PC-3 (cell line): ENCODE measurements at regions not wholly inside any gene's neighbourhood (a gene's known extent, or its start where the extent isn't known, plus 50 kb on each side); places are given as distances from the start of the nearest gene placed in this dataset.

Experiments used
- ATAC-seq: fragments of 200-7000 bp; cut with Tn5 transposase; 2 replicates; pipeline ENCODE4 v1.9.1; 2020; ENCODE audit warnings: mild to moderate bottlenecking, moderate library complexity
- BruUV-seq: library from RNA; stranded (reverse); fragments of 400-500 nt; replicated peaks from 2 replicates; lab custom pipeline; 2021; lab: Mats Ljungman, UMichigan
- CTCF ChIA-PET: fragments of 300-600 bp; sonication (Branson Sonifier 250); formaldehyde crosslinking; loops from one replicate; lab custom pipeline; 2022; ENCODE audit warnings: antibody characterized with exemption; lab: Charles Lee
- POLR2A ChIA-PET: fragments of 300-600 bp; sonication (Branson Sonifier 250); formaldehyde crosslinking; loops from one replicate; lab custom pipeline; 2022; ENCODE audit warnings: antibody characterized with exemption; ENCODE audit not compliant: unreplicated experiment; lab: Charles Lee
- DNase-seq: peaks from one replicate; pipeline ENCODE4 v3.0.0-alpha.2; 2015
- H2AFZ ChIP-seq: fragments of 300-600 bp; sonication (generic); 2 replicates; pipeline ENCODE4 v1.6.0; 2016; ENCODE audit warnings: antibody characterized with exemption, low read length
- H3F3A ChIP-seq: fragments of 300-600 bp; sonication (generic); one replicate; pipeline ENCODE4 v1.6.0; 2017; ENCODE audit warnings: antibody characterized with exemption, low read length, control low read depth, mild to moderate bottlenecking; ENCODE audit not compliant: unreplicated experiment
- H3K27ac ChIP-seq: fragments of 300-600 bp; sonication (generic); 2 replicates; pipeline ENCODE4 v1.5.1; 2016; ENCODE audit warnings: mild to moderate bottlenecking, low read length
- H3K27me3 ChIP-seq: fragments of 300-600 bp; sonication (generic); 2 replicates; pipeline ENCODE4 v1.6.1; 2016; ENCODE audit warnings: low read length, mixed read lengths
- H3K36me3 ChIP-seq: fragments of 300-600 bp; sonication (generic); 2 replicates; pipeline ENCODE4 v1.6.1; 2016; ENCODE audit warnings: low read depth, mixed run types, low read length, mixed read lengths
- H3K4me1 ChIP-seq: fragments of 300-600 bp; sonication (generic); 2 replicates; pipeline ENCODE4 v1.5.1; 2016; ENCODE audit warnings: low read length; ENCODE audit not compliant: insufficient read depth
- H3K4me2 ChIP-seq: fragments of 300-600 bp; sonication (generic); 2 replicates; pipeline ENCODE4 v1.6.0; 2016; ENCODE audit warnings: low read length
- H3K4me3 ChIP-seq: fragments of 300-600 bp; sonication (generic); 2 replicates; pipeline ENCODE4 v1.5.1; 2016; ENCODE audit warnings: mild to moderate bottlenecking, low read length, mixed read lengths
- H3K79me2 ChIP-seq: fragments of 300-600 bp; sonication (generic); 2 replicates; pipeline ENCODE4 v1.6.1; 2017; ENCODE audit warnings: low read length, mixed read lengths
- H3K9ac ChIP-seq: fragments of 300-600 bp; sonication (generic); 2 replicates; pipeline ENCODE4 v1.6.0; 2016; ENCODE audit warnings: mild to moderate bottlenecking, low read length
- H3K9me2 ChIP-seq: fragments of 300-600 bp; sonication (generic); replicated peaks from 2 replicates; pipeline ENCODE4 v1.6.1; 2016; ENCODE audit warnings: mixed run types, low read length, mixed read lengths
- H3K9me3 ChIP-seq: fragments of 300-600 bp; sonication (generic); 2 replicates; pipeline ENCODE4 v1.6.1; 2016; ENCODE audit warnings: low read length, mixed read lengths
- H4K20me1 ChIP-seq: fragments of 300-600 bp; sonication (generic); 2 replicates; pipeline ENCODE4 v1.6.1; 2016; ENCODE audit warnings: low read length, mixed read lengths
- EZH2 ChIP-seq: fragments of 300-600 bp; sonication (generic); IDR thresholded peaks from one replicate; pipeline ENCODE4 v1.6.1; 2017; ENCODE audit warnings: antibody characterized with exemption, mild to moderate bottlenecking, low read length; ENCODE audit not compliant: unreplicated experiment
- EZH2phosphoT487 ChIP-seq: fragments of 300-600 bp; sonication (generic); IDR thresholded peaks from 2 replicates; pipeline ENCODE4 v1.6.1; 2018; ENCODE audit warnings: mild to moderate bottlenecking, antibody characterized with exemption, low read length, borderline replicate concordance
- intact Hi-C: fragments of 100-400 bp; cut with micrococcal nuclease; formaldehyde crosslinking; loops from 2 replicates; pipeline ENCODE4 v1.9.0; 2023
- TF ChIP-seq, protein P1 (sequence below): fragments of 300-600 bp; sonication (generic); conservative IDR thresholded peaks from 2 replicates; pipeline ENCODE4 v1.5.1; 2017; ENCODE audit warnings: antibody characterized with exemption, low read depth, mild to moderate bottlenecking, low read length

DNA sequence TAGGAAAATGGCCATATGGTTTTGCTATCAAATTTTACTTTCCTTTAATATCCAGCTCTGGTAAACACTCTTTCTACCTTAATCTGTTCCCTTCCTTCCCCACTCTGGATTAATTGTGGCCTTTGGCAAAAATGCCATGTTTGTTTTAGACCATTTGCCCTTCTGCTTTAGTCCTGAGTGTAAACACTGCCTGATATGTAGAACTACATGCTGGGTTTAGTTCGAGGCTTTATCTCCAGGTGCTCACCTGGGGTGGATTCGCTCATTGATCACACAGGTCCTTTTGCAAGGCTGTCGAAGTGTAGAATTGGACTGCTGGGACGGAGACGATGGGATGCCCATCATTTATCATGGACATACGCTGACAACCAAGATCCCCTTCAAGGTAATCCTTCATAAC lies 94.1 kb downstream of the NOC3L start:
- H3F3A ChIP-seq, result no peaks in the 10 kb centered on the region
- intact Hi-C loops, result no loop called here
- no peak overlapping the region for H2AFZ ChIP-seq
- no peak overlapping the region for H3K4me3 ChIP-seq
- H3K9ac ChIP-seq, result no peak overlapping the region
- no TSS peak for BruUV-seq
- POLR2A ChIA-PET, result no interaction called here
- no peaks in the 10 kb centered on the region for H4K20me1 ChIP-seq
- CTCF ChIA-PET, result no interaction called here
- H3K79me2 ChIP-seq, result no peaks in the 10 kb centered on the region
- no peaks in the 10 kb centered on the region for H3K9me2 ChIP-seq
- no peak overlapping the region for H3K4me2 ChIP-seq
- H3K27ac ChIP-seq, result no peak overlapping the region
- no peaks in the 10 kb centered on the region for H3K27me3 ChIP-seq
- TF ChIP-seq EZH2, result no peak
- TF ChIP-seq, protein P1, sequence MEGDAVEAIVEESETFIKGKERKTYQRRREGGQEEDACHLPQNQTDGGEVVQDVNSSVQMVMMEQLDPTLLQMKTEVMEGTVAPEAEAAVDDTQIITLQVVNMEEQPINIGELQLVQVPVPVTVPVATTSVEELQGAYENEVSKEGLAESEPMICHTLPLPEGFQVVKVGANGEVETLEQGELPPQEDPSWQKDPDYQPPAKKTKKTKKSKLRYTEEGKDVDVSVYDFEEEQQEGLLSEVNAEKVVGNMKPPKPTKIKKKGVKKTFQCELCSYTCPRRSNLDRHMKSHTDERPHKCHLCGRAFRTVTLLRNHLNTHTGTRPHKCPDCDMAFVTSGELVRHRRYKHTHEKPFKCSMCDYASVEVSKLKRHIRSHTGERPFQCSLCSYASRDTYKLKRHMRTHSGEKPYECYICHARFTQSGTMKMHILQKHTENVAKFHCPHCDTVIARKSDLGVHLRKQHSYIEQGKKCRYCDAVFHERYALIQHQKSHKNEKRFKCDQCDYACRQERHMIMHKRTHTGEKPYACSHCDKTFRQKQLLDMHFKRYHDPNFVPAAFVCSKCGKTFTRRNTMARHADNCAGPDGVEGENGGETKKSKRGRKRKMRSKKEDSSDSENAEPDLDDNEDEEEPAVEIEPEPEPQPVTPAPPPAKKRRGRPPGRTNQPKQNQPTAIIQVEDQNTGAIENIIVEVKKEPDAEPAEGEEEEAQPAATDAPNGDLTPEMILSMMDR, result no peak
- no peak for TF ChIP-seq EZH2phosphoT487
- DNase-seq, result no peak
- ATAC-seq, result no peak
- no peaks in the 10 kb centered on the region for H3K4me1 ChIP-seq
- no peaks in the 10 kb centered on the region for H3K9me3 ChIP-seq
- H3K36me3 ChIP-seq, result peaks cover 14% of the 10 kb centered on the region

DNA sequence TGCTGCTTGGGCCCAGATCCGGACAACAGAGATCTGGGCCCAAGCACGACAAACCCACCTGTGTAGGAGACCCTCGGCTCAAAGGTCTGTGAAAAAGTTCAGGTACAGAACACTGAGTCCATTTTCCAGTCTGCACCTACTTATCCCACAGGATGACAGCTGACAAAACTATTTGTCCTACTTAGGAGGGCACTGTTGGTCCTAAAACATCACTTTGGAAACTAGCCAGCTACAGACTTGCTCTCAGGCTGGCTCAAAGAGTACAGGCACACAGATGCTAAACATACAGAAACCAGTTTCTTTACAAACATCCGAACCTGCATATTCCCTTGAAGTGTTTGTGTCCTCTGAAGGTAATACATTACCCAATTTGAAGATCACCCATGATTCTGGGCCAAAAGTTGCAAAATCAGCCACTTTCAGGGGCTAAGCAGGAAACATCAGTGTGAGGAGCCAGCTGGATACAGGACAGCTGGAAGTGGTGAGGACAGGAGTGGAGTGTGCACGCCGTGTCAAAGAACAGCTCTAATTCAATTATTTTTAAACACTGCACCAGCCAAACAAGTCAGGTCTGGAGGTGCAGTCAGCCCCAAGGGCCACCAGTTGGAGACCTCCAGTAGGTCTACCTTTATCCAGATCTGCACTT lies 88.5 kb downstream of the NOC3L start:
- ATAC-seq, result no peak
- Histone ChIP-seq H3K27me3 (no peaks in the 10 kb centered on the region), H3K4me1 (no peaks in the 10 kb centered on the region), H4K20me1 (no peaks in the 10 kb centered on the region), H3K9me3 (no peaks in the 10 kb centered on the region), H3F3A (no peaks in the 10 kb centered on the region), H2AFZ (no peak overlapping the region), H3K9ac (no peak overlapping the region), H3K36me3 (peaks cover 19% of the 10 kb centered on the region), H3K4me3 (no peak overlapping the region), H3K27ac (no peak overlapping the region), H3K4me2 (no peak overlapping the region), H3K79me2 (no peaks in the 10 kb centered on the region), H3K9me2 (no peaks in the 10 kb centered on the region)
- intact Hi-C loops, result no loop called here
- TF ChIP-seq, protein P1, result no peak
- TF ChIP-seq EZH2phosphoT487 (no peak), EZH2 (no peak)
- DNase-seq, result no peak
- CTCF ChIA-PET, result no interaction called here
- BruUV-seq, result no TSS peak
- POLR2A ChIA-PET, result no interaction called here

DNA sequence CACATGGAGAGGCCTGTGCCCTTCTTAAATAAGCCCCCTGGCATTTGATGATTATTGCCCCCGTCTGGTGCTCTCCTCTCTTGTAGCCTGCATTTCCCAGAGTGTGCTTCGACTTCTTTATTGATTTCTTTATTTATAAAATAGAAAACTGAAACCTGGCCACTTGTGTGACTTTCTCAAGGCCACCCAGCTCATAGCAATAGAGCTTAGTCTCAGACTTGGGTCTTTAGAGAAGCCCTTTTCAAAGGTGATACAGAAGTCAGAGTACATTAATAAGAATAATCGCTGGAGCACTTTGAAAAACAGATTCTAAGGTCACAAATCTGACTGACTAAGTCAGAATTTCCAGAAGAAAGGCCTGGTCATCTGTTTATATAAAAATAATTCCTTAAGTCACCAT lies 86.6 kb downstream of the NOC3L start:
- no peaks in the 10 kb centered on the region for H3K9me2 ChIP-seq
- no peak overlapping the region for H2AFZ ChIP-seq
- intact Hi-C loops, result no loop called here
- H3K9me3 ChIP-seq, result no peaks in the 10 kb centered on the region
- POLR2A ChIA-PET, result no interaction called here
- H3K27ac ChIP-seq, result no peak overlapping the region
- H3F3A ChIP-seq, result no peaks in the 10 kb centered on the region
- TF ChIP-seq EZH2 (no peak), EZH2phosphoT487 (no peak)
- TF ChIP-seq, protein P1, result no peak
- no peak overlapping the region for H3K4me3 ChIP-seq
- H3K9ac ChIP-seq, result no peak overlapping the region
- peaks cover 12% of the 10 kb centered on the region for H3K36me3 ChIP-seq
- ATAC-seq, result no peak
- no peak overlapping the region for H3K4me2 ChIP-seq
- BruUV-seq, result no TSS peak
- no peak for DNase-seq
- no peaks in the 10 kb centered on the region for H4K20me1 ChIP-seq
- CTCF ChIA-PET, result no interaction called here
- H3K4me1 ChIP-seq, result no peaks in the 10 kb centered on the region
- H3K27me3 ChIP-seq, result no peaks in the 10 kb centered on the region
- H3K79me2 ChIP-seq, result no peaks in the 10 kb centered on the region
